Stimulated activated CD4-positive, alpha-beta T cell treated with anti-CD3 and anti-CD28 coated beads, Interleukin-1b, Interleukin-23, amount 100 ng/mL, for 24 hours (primary cell): ENCODE measurements at regions not wholly inside any gene's neighbourhood (a gene's known extent, or its start where the extent isn't known, plus 50 kb on each side); places are given as distances from the start of the nearest gene placed in this dataset.
"Not testable (repeated sequence)": the region's sequence is repeated elsewhere in the genome, so short reads cannot be mapped to it uniquely, and the experiment has no call there.

Experiments used
- DNase-seq, 4 experiments: peaks; one replicate each; pipeline ENCODE4 v3.0.0-alpha.2; 2020; ENCODE audit warnings: low read depth in 4 of 4, low spot score in 1 of 4

DNA sequence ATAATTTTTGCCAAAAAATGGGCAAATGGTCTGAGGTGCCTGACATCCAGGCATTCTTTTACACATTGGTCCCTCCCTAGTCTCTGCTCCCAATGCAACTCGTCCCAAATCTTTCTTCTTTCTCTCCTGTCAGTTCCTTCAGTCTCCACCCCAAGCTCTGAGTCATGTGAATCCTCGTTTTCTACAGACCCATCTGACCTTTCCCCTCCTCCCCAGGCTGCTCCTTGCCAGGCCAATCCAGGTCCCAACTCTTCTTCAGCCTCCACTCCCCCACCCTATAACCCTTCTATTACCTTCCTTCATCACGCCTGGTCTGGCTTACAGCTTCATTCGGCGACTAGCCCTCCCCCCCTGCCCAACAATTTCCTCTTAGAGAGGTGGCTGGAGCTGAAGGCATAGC, 55.3 kb downstream of the BBS10 start:
- not testable (repeated sequence) for DNase-seq

DNA sequence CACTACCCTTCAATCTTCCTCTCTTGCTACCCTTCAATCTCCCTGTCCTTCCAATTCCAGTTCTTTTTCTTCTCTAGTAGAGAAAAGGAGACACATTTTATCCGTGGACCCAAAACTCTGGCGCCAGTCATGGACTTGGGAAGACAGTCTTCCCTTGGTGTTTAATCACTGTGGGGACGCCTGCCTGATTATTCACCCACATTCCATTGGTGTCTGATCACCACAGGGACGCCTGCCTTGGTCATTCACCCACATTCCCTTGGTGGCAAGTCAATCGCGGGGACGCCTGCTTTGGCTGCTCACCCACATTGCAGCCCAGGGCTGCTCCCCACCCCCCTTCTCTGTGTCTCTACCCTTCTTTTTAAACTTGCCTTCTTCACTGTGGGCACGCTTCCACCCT, 55.9 kb downstream of the BBS10 start:
- DNase-seq, result not testable (repeated sequence)

DNA sequence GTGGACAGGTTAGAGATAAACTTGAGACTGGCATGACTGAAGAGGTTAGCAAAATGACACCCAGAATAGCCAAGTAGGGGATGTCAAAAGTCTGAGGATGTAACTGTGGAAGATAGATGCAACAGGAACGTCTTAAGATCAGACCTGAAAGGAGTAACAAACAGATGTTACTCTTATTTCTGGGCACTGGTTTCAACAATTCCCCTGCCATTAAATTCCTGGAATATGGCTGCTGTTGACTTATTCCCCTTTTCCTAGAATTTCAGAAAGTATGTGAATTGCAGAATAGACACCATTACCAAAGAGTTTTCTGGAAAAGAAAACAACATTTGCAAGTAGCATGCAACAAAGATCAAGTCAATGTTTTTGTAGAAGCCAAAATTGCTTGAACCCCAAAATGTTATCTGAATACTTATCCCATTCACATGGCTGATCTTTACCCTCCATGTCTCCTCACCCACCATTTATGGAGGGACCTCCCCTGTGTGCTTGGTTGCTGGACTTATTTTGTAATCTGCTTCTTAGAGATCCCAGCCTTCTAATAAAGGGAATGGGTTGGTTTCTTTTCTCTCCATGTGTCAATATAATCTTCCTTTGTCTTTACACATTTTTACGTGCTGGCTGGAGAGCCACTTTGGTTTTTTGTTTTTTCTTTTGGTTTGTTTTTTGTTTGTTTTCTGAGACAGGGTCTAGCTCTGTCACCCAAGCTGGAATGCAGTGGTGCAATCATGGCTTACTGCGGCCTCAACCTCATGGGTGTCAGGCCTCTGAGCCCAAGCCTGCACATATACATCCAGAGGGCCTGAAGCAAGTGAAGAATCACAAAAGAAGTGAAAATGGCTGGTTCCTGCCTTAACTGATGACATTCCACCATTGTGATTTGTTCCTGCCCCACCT, 57.0 kb downstream of the BBS10 start:
- DNase-seq, result no peak

DNA sequence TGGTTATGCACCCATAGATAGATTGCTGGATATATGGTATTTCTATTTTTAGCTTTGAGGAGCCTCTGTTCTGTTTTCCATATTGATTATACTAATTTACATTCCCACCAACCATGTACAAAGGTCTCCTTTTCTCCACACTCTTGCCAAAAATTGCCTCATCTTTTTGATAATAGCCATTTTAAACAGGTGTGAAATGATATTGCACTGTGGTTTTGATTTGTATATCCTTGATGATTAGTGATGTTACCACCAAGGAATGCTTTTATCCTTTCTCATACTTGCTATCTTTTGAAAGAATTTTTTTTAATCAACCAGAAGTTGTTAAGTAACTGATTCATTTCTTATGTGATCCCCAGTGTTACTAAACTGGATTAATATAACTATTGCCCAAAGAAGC, 60.0 kb downstream of the BBS10 start:
- DNase-seq, result no peak

DNA sequence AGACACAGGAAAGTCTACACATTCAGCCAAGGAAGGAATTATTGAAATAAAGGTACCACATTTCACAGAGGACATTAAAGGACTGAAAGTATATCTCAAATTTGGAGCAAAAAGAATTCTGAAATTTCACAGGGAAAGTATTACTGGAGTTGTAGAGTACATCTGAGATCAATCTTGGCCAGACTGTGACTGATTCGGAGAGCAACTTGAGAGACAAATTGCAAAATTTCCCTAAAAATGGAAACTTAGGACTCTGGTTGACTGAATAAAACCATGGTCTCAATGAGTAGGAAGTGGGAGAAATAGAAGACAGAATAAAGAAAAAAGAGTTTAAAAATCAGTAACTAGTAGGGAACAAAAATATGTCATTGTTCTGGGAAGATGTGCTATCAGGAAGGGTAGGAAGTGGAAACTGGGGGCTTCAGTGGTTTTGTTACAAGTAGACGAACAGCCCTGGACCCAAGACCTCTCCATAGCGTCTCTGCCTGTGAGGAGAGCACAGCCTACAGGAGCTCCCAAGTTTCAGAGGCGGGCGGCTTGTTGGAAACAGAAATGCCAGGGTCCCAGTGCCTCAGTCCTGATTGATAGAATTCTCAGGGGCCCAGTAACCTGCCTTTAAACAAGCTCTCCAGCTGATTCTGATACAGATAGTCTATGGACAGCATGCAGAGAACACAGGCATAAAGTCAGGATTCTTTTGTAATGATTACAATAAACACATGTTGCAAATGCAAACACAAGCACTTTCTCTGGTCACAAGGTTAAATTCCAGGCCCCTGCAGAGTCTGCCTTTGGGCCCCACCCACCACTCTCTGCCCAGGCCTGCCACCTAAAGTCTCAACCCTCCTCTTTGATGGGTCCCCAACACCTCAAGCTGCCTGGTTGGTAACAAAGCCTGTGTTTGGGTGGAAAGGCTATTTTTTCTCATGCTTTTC, 63.1 kb downstream of the BBS10 start:
- DNase-seq, result no peak

DNA sequence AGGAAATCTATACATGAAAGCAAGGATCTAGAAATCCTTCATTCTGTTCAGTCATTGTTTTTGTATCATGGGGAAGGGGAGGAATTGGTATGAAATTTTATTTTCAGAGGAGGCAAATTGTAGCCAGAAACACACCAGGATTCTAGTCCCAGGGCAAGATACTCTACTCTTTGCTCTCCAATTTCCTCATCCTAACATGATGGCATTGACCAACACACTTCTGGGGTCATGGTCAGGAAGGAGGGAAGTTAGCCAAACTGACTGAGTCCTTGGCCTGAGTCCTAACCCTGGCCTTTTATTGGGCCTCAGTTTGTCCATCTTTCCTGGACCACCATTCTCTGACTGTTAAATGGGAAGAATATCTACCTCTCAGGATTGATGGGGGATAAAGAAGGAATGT, 65.5 kb downstream of the BBS10 start:
- DNase-seq, result no peak

DNA sequence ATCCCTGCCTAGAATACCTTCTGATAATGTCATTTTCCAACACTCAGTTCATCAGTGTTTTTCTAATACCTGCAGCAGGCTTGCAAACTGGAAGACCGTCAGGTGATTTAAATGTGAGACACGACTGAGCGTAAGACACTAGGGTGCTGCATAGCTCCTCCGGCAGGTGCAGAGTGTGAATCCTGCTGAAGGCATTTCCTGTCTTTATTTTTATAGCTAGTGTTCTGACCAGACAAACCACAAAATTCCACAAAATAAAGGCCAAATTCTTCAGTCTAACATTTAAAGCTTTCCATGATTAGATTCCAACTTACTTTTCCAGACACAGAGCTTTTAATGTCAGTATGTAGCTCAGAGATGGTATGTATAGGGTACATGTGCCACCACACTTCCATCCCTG, 70.7 kb downstream of the BBS10 start:
- no peak for DNase-seq

DNA sequence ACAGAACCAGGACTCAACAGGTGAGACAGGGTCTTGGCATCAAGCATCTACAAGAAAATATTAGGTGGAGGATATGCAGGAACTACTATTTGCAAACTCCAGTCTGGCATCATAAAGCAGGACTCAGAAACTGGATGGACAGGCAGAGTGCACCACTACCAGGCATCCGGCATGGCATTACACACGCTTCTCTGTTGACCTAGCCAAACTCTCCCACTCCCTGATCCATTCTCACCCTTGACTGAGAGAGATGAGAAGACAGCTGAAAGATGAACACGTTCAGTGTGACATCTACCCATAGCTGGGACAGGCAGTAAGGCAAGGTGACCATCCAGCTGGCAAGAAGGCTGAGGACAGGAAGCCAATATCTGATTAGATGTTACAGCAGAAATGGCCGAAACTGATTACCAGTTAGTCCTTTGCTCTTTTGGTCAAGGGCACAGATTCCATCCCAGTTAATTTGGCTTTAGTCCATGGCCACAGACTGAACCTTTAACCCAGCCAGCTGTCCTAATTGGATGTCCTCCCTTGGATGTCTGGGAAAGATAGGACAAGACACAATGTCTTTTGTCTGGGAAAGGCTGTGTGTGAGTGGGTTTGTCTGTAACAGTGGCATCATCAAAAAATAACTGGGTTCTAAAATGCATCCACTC, 71.6 kb downstream of the BBS10 start:
- no peak for DNase-seq

DNA sequence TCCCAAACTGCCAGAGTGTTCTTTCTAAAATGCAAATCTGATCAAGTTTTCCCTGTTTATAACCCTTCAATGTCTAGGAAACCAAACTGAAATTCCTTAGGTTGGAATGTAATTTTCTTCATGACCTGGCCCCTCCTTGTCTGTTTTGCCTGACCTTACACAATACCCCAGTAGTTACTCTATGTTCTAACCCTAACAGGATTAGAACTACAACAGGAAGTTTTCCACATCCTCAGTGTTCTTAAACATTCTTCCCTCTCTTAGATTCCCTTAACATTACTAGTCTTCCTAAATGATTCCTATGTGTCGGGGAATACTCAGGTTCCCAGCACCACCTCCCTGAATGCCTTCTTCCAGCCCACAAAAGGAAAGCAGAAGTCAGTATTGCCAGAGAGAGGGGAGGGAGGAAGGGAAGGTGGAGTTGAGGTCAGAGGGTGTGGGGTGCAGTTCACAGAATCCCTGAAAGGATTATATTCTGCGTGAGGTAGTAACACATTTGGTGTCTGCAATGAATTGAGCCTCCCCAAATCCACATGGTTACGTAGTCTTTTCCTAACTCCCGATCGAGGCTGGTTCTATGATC, 72.6 kb downstream of the BBS10 start:
- no peak for DNase-seq

DNA sequence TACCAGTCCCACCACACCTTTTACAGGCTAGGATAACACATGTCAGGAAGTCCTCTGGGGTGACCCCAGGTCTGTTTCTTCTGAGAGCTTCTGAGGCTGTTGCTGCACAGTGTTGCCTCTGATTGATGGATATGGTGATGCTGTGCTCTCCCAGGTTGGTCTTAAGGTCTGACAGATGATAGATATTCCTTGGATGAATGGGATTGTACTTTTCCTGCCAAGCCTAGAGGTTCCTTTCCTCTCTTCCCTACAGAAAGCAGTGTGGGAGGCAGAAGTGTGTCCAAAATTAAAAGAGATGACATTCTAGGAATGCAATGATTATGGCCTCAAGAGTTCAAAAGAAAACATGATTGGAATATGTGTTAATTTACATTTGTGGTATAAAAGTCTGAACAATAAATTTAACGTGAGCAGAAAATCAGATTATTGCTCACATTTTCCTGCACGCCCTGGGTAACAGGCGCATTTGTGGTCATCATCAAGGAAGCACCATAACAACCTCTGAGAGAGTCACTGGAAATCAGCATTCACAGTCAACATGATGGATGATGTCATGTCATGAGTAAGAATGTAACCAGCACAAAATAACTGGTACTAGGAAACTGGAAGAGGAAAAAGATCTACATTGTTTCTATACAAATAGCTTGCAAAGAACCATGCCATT, 73.7 kb downstream of the BBS10 start:
- peak in 1 of 4 experiments; percentile 16 for DNase-seq

DNA sequence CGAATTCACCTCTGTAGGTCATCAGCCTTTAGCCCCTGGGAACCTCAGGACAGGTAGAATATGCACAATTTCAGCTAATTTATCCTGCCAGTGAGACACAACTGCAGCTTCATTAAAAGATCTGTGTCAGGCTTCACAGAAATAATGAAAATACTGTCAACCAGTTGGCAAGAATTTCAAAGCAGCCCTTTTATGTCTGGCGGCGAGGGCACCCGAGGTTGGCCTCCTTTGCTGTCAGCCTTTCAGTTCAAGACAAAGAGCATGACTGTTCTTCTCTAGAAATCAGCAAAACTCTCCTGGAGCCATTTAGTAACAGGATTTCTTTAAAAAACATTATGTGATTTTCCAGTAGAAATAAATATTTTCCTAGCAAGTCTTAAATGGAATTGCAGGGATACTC, 75.9 kb downstream of the BBS10 start:
- DNase-seq, result no peak

DNA sequence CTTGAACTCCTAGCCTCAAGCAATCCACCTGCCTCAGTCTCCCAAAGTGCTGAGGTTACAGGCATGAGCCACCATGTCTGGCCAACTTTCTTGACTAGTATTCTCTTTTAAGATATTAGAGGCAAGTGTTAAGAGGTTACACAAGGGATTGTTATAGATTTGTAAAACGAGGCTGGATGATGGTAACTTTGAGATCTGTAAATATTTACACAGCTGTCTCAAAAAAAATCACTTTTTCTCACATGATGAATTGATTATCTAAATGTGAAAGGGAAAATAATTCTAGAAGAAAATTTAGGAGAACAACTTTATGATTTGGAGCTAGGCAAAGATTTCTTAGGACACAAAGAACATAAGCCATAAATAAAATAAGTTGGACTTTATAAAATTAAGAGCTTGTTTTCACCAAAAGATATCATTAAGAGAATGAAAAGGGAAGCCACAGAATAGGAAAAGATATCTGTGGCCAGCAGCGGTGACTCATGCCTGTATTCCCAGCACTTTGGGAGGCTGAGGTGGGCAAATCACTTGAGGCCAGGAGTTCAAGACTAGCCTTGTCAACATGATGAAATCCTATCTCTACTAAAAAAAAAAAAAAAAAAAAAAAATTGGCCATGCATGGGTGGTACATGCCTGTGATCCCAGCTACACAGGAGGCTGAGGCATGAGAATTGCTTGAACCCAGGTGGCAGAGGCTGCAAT, 77.4 kb downstream of the BBS10 start:
- DNase-seq, result no peak

DNA sequence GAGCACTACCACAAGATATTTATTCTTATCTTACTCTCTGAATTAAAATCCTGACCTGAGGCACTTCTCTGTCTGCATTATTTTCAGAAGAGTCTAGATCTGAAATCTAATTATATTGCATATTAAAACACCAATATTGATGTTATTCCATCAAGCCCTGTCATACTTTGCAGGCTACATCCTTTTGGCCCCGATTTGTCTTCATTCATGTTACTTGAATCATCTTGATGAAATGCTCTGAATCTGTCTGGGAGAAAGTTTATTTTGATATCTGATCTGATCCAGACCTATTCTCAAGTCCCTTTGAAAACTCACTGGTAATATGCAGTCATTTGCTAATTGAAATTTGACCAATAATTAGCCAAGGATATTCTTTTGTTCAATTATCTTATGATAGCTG, 79.9 kb downstream of the BBS10 start:
- no peak for DNase-seq

DNA sequence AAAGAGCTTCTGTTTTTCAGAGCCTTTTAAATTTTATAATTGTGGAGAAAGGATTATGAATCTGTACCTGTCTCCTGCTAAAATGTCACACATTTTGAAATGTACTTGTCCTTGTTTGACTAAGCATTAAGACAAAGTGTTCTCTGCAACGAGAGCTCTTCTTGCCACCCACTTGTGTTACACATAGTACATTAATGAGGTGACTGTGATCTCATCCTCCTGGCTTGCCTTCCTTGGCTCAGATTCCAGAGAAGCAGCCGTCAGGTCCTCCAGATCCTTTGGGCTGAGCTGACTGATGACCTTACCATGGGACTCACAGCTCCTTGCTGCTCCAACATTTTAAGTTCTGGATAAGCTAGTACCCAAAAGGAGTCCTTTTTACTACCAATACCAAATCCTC, 81.4 kb downstream of the BBS10 start:
- DNase-seq, result no peak

DNA sequence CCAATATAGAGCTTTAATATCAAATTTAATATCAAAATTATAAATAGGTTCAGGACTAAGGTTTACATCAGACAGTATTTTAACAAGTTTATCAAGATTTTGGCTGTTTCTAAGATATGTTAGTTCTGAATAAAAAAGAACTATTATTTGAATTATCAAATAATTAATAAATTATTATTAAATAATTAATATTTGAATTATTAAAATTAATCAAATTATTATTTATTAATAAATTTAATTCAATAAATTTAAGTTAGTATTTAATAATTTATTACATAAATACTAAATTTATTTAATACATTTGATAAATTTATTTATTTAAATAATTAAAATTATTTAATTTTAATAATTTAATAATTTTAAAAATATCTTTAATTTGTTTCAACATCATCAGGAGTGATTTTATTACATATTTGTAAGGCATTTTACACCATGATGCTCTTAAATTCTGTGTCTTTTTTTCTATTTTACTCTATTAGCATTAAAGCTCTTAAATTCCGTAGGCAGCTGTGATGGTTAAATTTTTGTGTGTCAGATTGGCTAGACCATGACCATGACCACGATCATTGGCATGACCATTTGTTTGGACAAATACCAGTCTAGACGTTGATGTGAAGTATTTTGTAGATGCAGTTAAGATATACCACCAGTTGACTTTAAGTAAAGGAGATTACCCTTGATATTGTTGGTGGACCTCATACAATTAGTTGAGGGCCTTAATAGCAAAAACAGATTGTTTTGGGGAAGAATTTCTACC, 82.6 kb downstream of the BBS10 start:
- DNase-seq, result no peak

DNA sequence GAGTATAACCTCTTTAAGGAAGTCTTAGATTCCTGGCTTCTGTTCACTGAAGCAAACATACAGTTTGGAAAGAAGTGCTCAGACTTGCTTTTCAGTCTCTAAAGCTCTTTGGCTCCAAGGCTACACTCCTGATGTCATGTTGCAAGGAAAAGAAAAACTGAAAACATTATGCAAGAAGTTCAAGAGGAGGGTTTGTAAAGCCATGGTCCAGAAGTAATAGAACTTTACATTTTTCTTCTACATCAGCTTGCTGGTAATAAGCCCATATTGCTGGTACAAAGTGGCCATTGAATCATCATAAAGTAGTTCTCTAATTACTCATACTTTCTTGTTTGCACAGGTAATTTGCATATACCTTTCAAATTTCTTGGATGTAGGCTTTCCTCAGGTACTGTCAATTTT, 83.6 kb downstream of the BBS10 start:
- no peak for DNase-seq

DNA sequence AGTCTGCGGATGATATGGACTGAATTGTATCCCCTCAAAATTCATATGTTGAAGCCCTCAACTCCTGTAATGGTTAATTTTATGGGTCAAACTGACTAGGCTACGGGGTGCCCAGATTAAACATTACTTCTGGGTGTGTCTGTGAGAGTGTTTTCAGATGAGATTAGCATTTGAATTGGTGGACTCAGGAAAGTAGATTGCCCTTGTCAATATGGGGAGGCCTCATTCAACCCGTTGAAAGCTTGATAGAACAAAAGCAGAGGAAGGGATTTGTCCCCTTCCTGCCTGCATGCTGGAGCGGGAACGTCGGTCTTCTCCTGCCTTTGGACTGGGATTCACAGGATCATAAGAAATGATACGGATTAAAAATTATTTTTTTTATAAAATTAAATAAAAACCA, 84.5 kb downstream of the BBS10 start:
- DNase-seq, result no peak

DNA sequence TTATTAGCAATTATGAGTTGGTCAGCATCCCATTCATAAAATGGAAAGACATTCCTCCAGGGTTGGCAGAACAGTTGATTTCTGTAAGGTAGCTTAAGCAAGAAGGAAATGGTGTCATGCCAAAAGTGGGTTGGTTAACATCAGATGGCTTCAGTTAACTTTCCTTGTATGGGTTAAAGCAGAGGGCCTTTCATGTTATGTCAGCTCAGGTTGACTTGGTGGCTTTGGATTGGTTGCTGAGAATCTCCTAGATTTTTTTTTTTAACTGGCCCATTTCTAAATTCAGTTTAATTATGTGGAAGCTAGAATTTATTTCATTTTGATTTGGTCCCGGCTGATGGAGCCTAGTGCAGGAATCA, 87.8 kb downstream of the BBS10 start:
- DNase-seq, result no peak

DNA sequence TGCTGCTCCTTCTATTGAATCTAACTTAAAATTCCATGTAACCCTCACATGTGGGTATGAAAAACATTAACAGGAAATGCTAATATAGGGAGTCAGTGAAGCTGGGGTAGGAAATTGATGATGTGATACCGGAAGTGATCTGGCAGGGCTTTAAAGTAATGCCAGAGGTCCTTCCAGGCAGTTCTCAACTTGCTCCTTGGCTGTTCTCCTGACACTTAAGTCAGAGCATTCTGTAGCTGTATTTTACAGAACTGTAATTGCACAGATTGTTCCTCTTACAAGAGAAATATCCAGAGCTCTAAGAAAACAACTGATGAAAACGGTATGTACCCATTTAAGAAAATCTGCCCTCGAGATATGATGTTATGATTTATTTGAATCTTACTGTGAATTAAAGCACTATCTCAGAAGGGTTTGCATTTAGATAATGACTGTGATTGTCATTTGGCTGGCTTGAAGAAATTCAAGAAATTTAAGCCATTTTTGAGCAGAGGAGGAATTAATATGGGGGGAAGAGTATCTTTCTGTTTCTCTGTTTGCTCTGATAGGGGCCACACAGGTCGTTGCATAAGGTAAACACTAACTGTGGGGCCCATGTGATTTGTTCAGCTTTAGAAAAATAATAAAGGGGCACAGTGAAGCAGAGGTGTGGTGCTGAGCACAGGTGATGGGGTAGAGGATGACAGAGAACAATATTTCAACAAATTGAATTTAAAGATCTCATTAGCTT, 88.4 kb downstream of the BBS10 start:
- DNase-seq, result no peak
